Stomach (tissue), 4 donors: ENCODE measurements at regions not wholly inside any gene's neighbourhood (a gene's known extent, or its start where the extent isn't known, plus 50 kb on each side); places are given as distances from the start of the nearest gene placed in this dataset.

Experiments used
- POLR2A ChIP-seq, 4 donors: fragments of 450-650 bp; IDR thresholded peaks; one replicate each; pipeline ENCODE4 v1.6.1; 2016; ENCODE audit warnings: antibody characterized with exemption in 4 of 4, control low read depth in 2 of 4, mild to moderate bottlenecking in 1 of 4, moderate library complexity in 1 of 4
- POLR2AphosphoS5 ChIP-seq, 3 donors: sonication (generic); formaldehyde crosslinking; IDR thresholded peaks; one replicate each; pipeline ENCODE4 v1.6.1; 2016; ENCODE audit warnings: antibody characterized with exemption in 3 of 3
- TF ChIP-seq, protein P1 (sequence below), 7 experiments: fragments of 450-650 bp in 4 of 7; fragments of 200-600 bp in 3 of 7; sonication (generic) in 3 of 7; IDR thresholded peaks; one replicate each; pipeline ENCODE4 v1.5.1; 2016 to 2019; ENCODE audit warnings: antibody characterized with exemption in 7 of 7, control low read depth in 2 of 7, mild to moderate bottlenecking in 1 of 7

GRCh38 chr15:79522656-79523055, 90.5 kb downstream of the MINAR1 start:
- TF ChIP-seq, protein P1, sequence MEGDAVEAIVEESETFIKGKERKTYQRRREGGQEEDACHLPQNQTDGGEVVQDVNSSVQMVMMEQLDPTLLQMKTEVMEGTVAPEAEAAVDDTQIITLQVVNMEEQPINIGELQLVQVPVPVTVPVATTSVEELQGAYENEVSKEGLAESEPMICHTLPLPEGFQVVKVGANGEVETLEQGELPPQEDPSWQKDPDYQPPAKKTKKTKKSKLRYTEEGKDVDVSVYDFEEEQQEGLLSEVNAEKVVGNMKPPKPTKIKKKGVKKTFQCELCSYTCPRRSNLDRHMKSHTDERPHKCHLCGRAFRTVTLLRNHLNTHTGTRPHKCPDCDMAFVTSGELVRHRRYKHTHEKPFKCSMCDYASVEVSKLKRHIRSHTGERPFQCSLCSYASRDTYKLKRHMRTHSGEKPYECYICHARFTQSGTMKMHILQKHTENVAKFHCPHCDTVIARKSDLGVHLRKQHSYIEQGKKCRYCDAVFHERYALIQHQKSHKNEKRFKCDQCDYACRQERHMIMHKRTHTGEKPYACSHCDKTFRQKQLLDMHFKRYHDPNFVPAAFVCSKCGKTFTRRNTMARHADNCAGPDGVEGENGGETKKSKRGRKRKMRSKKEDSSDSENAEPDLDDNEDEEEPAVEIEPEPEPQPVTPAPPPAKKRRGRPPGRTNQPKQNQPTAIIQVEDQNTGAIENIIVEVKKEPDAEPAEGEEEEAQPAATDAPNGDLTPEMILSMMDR (IDR thresholded peaks at IDR 0.05): no peak
- TF ChIP-seq POLR2A (IDR thresholded peaks at IDR 0.05) (no peak), POLR2AphosphoS5 (IDR thresholded peaks at IDR 0.05) (no peak)
